NT2/D1 (cell line): ENCODE measurements at regions not wholly inside any gene's neighbourhood (a gene's known extent, or its start where the extent isn't known, plus 50 kb on each side); places are given as distances from the start of the nearest gene placed in this dataset.

Experiments used
- DNase-seq: peaks from one replicate; pipeline ENCODE4 v3.0.0-alpha.2; 2011; ENCODE audit warnings: low read depth, low spot score
- H3K27me3 ChIP-seq: 2 replicates; pipeline ENCODE4 v1.6.0; 2011; ENCODE audit warnings: mild to moderate bottlenecking; ENCODE audit not compliant: insufficient read length, insufficient read depth
- H3K36me3 ChIP-seq: 2 replicates; pipeline ENCODE4 v1.6.1; 2011; ENCODE audit warnings: mild to moderate bottlenecking, low read length, mixed read lengths; ENCODE audit not compliant: insufficient read depth, insufficient read length
- H3K4me1 ChIP-seq: 2 replicates; pipeline ENCODE4 v1.5.1; 2011; ENCODE audit not compliant: insufficient read depth, insufficient read length
- H3K4me3 ChIP-seq: 2 replicates; pipeline ENCODE4 v1.5.1; 2011; ENCODE audit warnings: low read depth; ENCODE audit not compliant: insufficient read length
- H3K9ac ChIP-seq: 2 replicates; pipeline ENCODE4 v1.6.0; 2011; ENCODE audit warnings: low read depth; ENCODE audit not compliant: insufficient read length
- H3K9me3 ChIP-seq: 2 replicates; pipeline ENCODE4 v1.5.1; 2011; ENCODE audit warnings: mild to moderate bottlenecking, low read length; ENCODE audit not compliant: insufficient read depth
- SUZ12 ChIP-seq: IDR thresholded peaks from 2 replicates; pipeline ENCODE4 v1.6.1; 2011; ENCODE audit not compliant: insufficient read length, insufficient read depth; ENCODE audit errors: extremely low read depth
- YY1 ChIP-seq: IDR thresholded peaks from 2 replicates; pipeline ENCODE4 v1.6.1; 2011; ENCODE audit not compliant: insufficient read length, insufficient read depth
- ZNF274 ChIP-seq: IDR thresholded peaks from 2 replicates; pipeline ENCODE4 v1.6.1; 2011; ENCODE audit warnings: mild to moderate bottlenecking, low read depth, low read length

GRCh38 chr3:177687291-177687690 is 490.0 kb upstream of the TBL1XR1 start:
- no peaks in the 10 kb centered on the region for H3K4me1 ChIP-seq
- H3K9ac ChIP-seq: no peak overlapping the region
- H3K27me3 ChIP-seq: no peaks in the 10 kb centered on the region
- no peak for TF ChIP-seq YY1
- H3K36me3 ChIP-seq: no peaks in the 10 kb centered on the region
- no peak overlapping the region for H3K4me3 ChIP-seq
- no peak for DNase-seq
- no peaks in the 10 kb centered on the region for H3K9me3 ChIP-seq

DNA sequence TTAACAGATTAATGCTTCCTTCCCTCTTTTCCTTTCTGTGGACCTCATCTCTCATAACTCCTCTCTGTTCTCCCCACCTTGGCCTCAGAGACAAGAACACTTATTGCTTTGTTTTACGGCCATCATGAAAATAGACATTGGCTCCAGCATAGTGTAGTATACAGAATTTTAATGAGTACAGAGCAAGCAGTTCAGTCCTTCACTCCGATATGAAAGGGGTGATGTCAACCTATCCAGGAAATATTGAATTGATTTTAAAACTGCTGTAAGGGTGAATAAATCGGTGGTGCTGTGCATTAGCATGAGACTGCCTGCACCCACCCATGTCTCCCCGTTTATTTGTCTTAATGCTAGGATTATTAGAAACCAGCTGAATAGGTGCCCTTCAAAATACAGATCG is 490.9 kb upstream of the TBL1XR1 start:
- H3K9me3 ChIP-seq: no peaks in the 10 kb centered on the region
- H3K4me1 ChIP-seq: no peaks in the 10 kb centered on the region
- H3K36me3 ChIP-seq: no peaks in the 10 kb centered on the region
- no peak overlapping the region for H3K9ac ChIP-seq
- no peak for TF ChIP-seq SUZ12
- no peak for TF ChIP-seq ZNF274
- no peak for TF ChIP-seq YY1
- H3K4me3 ChIP-seq: no peak overlapping the region
- DNase-seq: no peak
- H3K27me3 ChIP-seq: no peaks in the 10 kb centered on the region

DNA sequence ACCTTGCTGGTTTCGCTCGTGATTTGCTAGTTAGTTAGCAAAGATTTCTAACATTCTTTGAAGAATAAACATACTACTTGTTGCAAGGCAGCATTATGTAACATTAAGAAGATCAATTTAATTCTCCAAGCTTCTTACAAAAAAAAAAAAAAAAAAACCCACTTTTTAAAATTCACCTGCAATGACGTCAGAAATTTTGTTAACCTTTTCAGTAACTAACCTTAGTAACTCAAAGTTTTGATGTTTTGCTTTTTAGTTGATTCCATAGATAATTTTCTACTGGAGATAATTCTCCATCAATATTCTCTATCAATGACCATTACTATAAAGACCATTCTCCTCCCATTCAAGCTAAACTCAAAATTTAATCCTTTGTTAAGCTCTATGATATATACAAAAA is 491.8 kb upstream of the TBL1XR1 start:
- no peaks in the 10 kb centered on the region for H3K9me3 ChIP-seq

DNA sequence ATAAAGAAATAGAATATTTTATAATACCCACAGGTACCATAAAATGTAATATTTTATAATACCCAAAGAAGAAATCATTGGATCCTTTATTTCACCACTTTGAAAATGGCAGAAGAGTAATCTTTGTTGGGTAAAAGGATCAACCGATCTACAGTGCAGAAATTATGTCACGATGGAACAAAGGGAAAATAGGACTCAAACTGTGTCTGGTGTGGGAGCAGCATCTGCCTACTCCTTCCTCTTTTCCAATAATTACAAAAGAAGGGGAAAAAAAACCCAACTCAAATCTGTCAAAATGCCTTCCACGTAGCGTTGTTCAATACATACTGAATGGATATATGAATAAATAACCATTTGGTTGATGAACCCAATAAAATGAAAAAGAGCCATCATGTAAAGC is 492.6 kb upstream of the TBL1XR1 start:
- no peaks in the 10 kb centered on the region for H3K36me3 ChIP-seq
- H3K27me3 ChIP-seq: no peaks in the 10 kb centered on the region
- no peak overlapping the region for H3K9ac ChIP-seq
- TF ChIP-seq ZNF274: no peak
- TF ChIP-seq YY1: no peak
- no peak for TF ChIP-seq SUZ12
- DNase-seq: no peak
- H3K9me3 ChIP-seq: no peaks in the 10 kb centered on the region
- H3K4me1 ChIP-seq: no peaks in the 10 kb centered on the region
- no peak overlapping the region for H3K4me3 ChIP-seq

More for the DNA sequence above, 491.8 kb upstream of the TBL1XR1 start:
- Histone ChIP-seq H3K9ac (no peak overlapping the region), H3K4me3 (no peak overlapping the region), H3K27me3 (no peaks in the 10 kb centered on the region), H3K4me1 (no peaks in the 10 kb centered on the region), H3K36me3 (no peaks in the 10 kb centered on the region)
- no peak for DNase-seq
- TF ChIP-seq SUZ12: no peak
- no peak for TF ChIP-seq YY1
- TF ChIP-seq ZNF274: no peak

GRCh38 chr3:177690306-177690705 is 493.0 kb upstream of the TBL1XR1 start:
- H3K4me1 ChIP-seq: no peaks in the 10 kb centered on the region
- H3K9me3 ChIP-seq: no peaks in the 10 kb centered on the region
- H3K36me3 ChIP-seq: no peaks in the 10 kb centered on the region
- TF ChIP-seq SUZ12 (no peak), YY1 (no peak), ZNF274 (no peak)
- no peak overlapping the region for H3K4me3 ChIP-seq
- no peaks in the 10 kb centered on the region for H3K27me3 ChIP-seq
- no peak for DNase-seq
- no peak overlapping the region for H3K9ac ChIP-seq

GRCh38 chr3:177692304-177692975 is 495.2 kb upstream of the TBL1XR1 start:
- TF ChIP-seq ZNF274 (no peak), YY1 (no peak), SUZ12 (no peak)
- H3K9ac ChIP-seq: no peak overlapping the region
- no peaks in the 10 kb centered on the region for H3K9me3 ChIP-seq
- DNase-seq: no peak
- no peak overlapping the region for H3K4me3 ChIP-seq
- no peaks in the 10 kb centered on the region for H3K27me3 ChIP-seq
- H3K36me3 ChIP-seq: no peaks in the 10 kb centered on the region
- H3K4me1 ChIP-seq: no peaks in the 10 kb centered on the region

- H3K4me1 ChIP-seq: no peaks in the 10 kb centered on the region
- no peak for DNase-seq
- TF ChIP-seq ZNF274 (no peak), YY1 (no peak), SUZ12 (no peak)
- no peaks in the 10 kb centered on the region for H3K27me3 ChIP-seq
- no peak overlapping the region for H3K9ac ChIP-seq
- no peaks in the 10 kb centered on the region for H3K9me3 ChIP-seq
- H3K4me3 ChIP-seq: no peak overlapping the region
- H3K36me3 ChIP-seq: no peaks in the 10 kb centered on the region
These were observed 496.5 kb upstream of the TBL1XR1 start for GRCh38 chr3:177693616-177694264.
